GM12875 (cell line): ENCODE measurements at regions not wholly inside any gene's neighbourhood (a gene's known extent, or its start where the extent isn't known, plus 50 kb on each side); places are given as distances from the start of the nearest gene placed in this dataset.

Experiments used
- H3K4me3 ChIP-seq: one replicate; pipeline ENCODE4 v1.5.1; 2011; ENCODE audit warnings: low read depth, low read length, control low read depth
- CTCF ChIP-seq: IDR thresholded peaks from 2 replicates; pipeline ENCODE4 v1.5.1; 2011; ENCODE audit warnings: low read depth, mild to moderate bottlenecking, control low read depth, inconsistent platforms, low read length, moderate library complexity, borderline replicate concordance; ENCODE audit not compliant: insufficient read depth

- TF ChIP-seq CTCF: no peak
- H3K4me3 ChIP-seq: no peak overlapping the region
Measured at GRCh38 chr6:147700436-147701209, 192.1 kb downstream of the SAMD5 start.

GRCh38 chr6:147704691-147705090 lies 196.2 kb downstream of the SAMD5 start:
- TF ChIP-seq CTCF: no peak
- H3K4me3 ChIP-seq: no peak overlapping the region

- no peak overlapping the region for H3K4me3 ChIP-seq
- no peak for TF ChIP-seq CTCF
Measured at GRCh38 chr6:147707524-147707923, 199.0 kb downstream of the SAMD5 start.

- TF ChIP-seq CTCF: no peak
- no peak overlapping the region for H3K4me3 ChIP-seq
Measured at GRCh38 chr6:147708170-147708569, 199.7 kb downstream of the SAMD5 start.

GRCh38 chr6:147709396-147710272 lies 201.1 kb downstream of the SAMD5 start:
- TF ChIP-seq CTCF: no peak
- no peak overlapping the region for H3K4me3 ChIP-seq

- TF ChIP-seq CTCF: no peak
- no peak overlapping the region for H3K4me3 ChIP-seq
Measured at GRCh38 chr6:147710890-147711289, 202.4 kb downstream of the SAMD5 start.
